ENCODE measurements at regions not wholly inside any gene's neighbourhood (a gene's known extent, or its start where the extent isn't known, plus 50 kb on each side); places are given as distances from the start of the nearest gene placed in this dataset.

- no peaks in the 10 kb centered on the region for H3K9me3 ChIP-seq (ENCODE audit: control insufficient read depth, insufficient read depth, low read depth, low read length)
- peaks cover 7% of the 10 kb centered on the region; the same call in 1 of the 2 replicates for H3K4me1 ChIP-seq (ENCODE audit: control insufficient read depth, insufficient read depth, low read length)
- no peak overlapping the region for H3K4me3 ChIP-seq (ENCODE audit: low read depth, low read length)
- no peaks in the 10 kb centered on the region for H3K36me3 ChIP-seq (ENCODE audit: control insufficient read depth in 2 of 2, insufficient read depth in 1 of 2, low read length in 2 of 2)
- H3K27ac ChIP-seq (ENCODE audit: extremely low read depth, low read depth, low read length) = no peak overlapping the region
- ChIA-PET POLR2A (interaction anchor here (0.6 kb wide), 1 partner anchor 51 kb away, joined by 6 read pairs; no protein-coding TSS in a partner anchor), CTCF (no interaction called here)
- TF ChIP-seq KLF8 (tag by site-specific recombination; IDR thresholded peaks at IDR 0.05) (no peak), ZNF335 (tag by site-specific recombination; conservative IDR thresholded peaks at IDR 0.05) (no peak), FEZF1 (tag by site-specific recombination; IDR thresholded peaks at IDR 0.05) (no peak), ZNF404 (tag by site-specific recombination; IDR thresholded peaks at IDR 0.05) (no peak), ZBTB8A (tag by site-specific recombination; IDR thresholded peaks at IDR 0.05) (no peak), ZNF521 (tag by site-specific recombination; IDR thresholded peaks at IDR 0.05) (no peak), PRDM2 (tag by site-specific recombination; IDR thresholded peaks at IDR 0.05; ENCODE audit: borderline replicate concordance) (no peak), ZNF473 (tag by site-specific recombination; IDR thresholded peaks at IDR 0.05) (no peak), ZNF513 (tag by site-specific recombination; IDR thresholded peaks at IDR 0.05) (no peak), ZNF302 (tag by site-specific recombination; IDR thresholded peaks at IDR 0.05; ENCODE audit: low read depth) (no peak), ZBTB7A (tag by site-specific recombination; IDR thresholded peaks at IDR 0.05; ENCODE audit: low read depth) (no peak), ZNF660 (tag by site-specific recombination; IDR thresholded peaks at IDR 0.05) (no peak), ZNF785 (tag by site-specific recombination; IDR thresholded peaks at IDR 0.05) (no peak), PRDM6 (tag by site-specific recombination; IDR thresholded peaks at IDR 0.05) (no peak)
These were observed 49.8 kb upstream of the RAP1B start for GRCh38 chr12:68560851-68561422.

Measured in HEK293 (cell line).